Liver (tissue), 3 donors: ENCODE measurements at regions not wholly inside any gene's neighbourhood (a gene's known extent, or its start where the extent isn't known, plus 50 kb on each side); places are given as distances from the start of the nearest gene placed in this dataset.

Experiments used
- JUND ChIP-seq, 2 donors: IDR thresholded peaks; 2 replicates each; pipeline ENCODE4 v1.6.1; 2016; ENCODE audit warnings: antibody characterized with exemption in 2 of 2
- TAF1 ChIP-seq: conservative IDR thresholded peaks from 2 replicates; pipeline ENCODE4 v1.6.1; 2016; ENCODE audit warnings: antibody characterized with exemption, mild to moderate bottlenecking
- TF ChIP-seq, protein P1 (sequence below): IDR thresholded peaks from 2 replicates; pipeline ENCODE4 v1.6.1; 2016; ENCODE audit warnings: antibody characterized with exemption, mild to moderate bottlenecking
- TF ChIP-seq, protein P2 (sequence below): fragments of 150-350 bp; IDR thresholded peaks from 2 replicates; pipeline ENCODE4 v1.5.1; 2017; ENCODE audit warnings: improper control_type of control experiment, low read depth, low read length; ENCODE audit not compliant: missing input control
- donor health status: healthy.
- donor health status: healthy.

DNA sequence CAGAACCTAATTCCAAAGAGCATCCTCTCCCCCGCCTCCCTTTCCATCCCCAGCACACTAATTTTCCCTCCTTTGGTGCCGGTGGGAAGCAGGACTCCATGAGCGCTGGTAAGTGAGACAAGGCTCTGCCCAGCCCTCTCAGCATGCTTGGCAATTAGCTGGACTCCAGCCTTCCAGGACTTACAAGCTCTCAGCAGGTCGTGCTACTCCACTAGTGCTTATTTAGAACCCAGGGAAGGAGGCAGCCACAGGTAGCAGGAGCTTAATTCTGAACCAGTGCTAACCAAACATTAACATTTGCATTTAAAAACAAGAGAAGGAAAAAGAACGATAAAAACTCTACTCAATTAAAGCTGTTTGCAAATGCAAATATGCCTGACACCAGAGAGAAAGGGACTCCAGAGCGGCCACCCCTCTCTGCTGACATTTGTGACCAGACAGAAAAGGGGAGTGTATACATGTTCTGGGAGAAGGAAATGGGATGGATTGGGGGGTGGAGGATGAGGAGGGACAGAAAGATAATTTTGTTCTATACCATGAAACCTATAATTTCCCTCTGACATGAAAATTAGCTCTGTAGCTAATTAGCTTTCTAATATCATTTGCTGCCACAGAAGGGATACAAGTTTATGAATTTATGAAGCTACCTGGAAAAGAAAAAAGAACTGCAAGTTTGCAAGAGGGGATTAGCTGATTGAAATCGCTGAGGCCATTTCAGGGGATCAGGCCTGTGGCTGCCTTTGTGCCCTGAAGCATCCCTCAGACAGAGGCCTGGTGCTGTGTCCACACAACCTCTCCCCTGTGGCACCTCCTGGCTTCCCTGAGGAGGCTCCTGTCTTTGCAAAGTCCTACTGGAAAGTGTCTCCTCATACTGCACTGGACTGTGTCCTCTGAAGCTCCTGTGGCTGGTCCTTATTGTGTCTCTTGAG is 266.3 kb downstream of the SEC61B start:
- TF ChIP-seq, protein P1, sequence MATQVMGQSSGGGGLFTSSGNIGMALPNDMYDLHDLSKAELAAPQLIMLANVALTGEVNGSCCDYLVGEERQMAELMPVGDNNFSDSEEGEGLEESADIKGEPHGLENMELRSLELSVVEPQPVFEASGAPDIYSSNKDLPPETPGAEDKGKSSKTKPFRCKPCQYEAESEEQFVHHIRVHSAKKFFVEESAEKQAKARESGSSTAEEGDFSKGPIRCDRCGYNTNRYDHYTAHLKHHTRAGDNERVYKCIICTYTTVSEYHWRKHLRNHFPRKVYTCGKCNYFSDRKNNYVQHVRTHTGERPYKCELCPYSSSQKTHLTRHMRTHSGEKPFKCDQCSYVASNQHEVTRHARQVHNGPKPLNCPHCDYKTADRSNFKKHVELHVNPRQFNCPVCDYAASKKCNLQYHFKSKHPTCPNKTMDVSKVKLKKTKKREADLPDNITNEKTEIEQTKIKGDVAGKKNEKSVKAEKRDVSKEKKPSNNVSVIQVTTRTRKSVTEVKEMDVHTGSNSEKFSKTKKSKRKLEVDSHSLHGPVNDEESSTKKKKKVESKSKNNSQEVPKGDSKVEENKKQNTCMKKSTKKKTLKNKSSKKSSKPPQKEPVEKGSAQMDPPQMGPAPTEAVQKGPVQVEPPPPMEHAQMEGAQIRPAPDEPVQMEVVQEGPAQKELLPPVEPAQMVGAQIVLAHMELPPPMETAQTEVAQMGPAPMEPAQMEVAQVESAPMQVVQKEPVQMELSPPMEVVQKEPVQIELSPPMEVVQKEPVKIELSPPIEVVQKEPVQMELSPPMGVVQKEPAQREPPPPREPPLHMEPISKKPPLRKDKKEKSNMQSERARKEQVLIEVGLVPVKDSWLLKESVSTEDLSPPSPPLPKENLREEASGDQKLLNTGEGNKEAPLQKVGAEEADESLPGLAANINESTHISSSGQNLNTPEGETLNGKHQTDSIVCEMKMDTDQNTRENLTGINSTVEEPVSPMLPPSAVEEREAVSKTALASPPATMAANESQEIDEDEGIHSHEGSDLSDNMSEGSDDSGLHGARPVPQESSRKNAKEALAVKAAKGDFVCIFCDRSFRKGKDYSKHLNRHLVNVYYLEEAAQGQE: no peak
- no peak for TF ChIP-seq JUND (IDR thresholded peaks at IDR 0.05)
- TF ChIP-seq, protein P2, sequence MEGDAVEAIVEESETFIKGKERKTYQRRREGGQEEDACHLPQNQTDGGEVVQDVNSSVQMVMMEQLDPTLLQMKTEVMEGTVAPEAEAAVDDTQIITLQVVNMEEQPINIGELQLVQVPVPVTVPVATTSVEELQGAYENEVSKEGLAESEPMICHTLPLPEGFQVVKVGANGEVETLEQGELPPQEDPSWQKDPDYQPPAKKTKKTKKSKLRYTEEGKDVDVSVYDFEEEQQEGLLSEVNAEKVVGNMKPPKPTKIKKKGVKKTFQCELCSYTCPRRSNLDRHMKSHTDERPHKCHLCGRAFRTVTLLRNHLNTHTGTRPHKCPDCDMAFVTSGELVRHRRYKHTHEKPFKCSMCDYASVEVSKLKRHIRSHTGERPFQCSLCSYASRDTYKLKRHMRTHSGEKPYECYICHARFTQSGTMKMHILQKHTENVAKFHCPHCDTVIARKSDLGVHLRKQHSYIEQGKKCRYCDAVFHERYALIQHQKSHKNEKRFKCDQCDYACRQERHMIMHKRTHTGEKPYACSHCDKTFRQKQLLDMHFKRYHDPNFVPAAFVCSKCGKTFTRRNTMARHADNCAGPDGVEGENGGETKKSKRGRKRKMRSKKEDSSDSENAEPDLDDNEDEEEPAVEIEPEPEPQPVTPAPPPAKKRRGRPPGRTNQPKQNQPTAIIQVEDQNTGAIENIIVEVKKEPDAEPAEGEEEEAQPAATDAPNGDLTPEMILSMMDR: no peak
- TF ChIP-seq TAF1: no peak
